Activated CD4-positive, alpha-beta T cell treated with anti-CD3 and anti-CD28 coated beads for 48 hours (primary cell): ENCODE measurements at regions not wholly inside any gene's neighbourhood (a gene's known extent, or its start where the extent isn't known, plus 50 kb on each side); places are given as distances from the start of the nearest gene placed in this dataset.
"Not testable (repeated sequence)": the region's sequence is repeated elsewhere in the genome, so short reads cannot be mapped to it uniquely, and the experiment has no call there.

ENCODE experiments used
- DNase-seq: peaks from one replicate; pipeline ENCODE4 v3.0.0-alpha.2; 2020

- not testable (repeated sequence) for DNase-seq
Measured at GRCh38 chr1:120277428-120278258, 101.3 kb upstream of the SEC22B start.

GRCh38 chr1:120276710-120277109, 100.4 kb upstream of the SEC22B start:
- DNase-seq: not testable (repeated sequence)

GRCh38 chr1:120274438-120274837, 98.1 kb upstream of the SEC22B start:
- DNase-seq: not testable (repeated sequence)

GRCh38 chr1:120273363-120273762, 97.0 kb upstream of the SEC22B start:
- DNase-seq: not testable (repeated sequence)

- not testable (repeated sequence) for DNase-seq
Measured at GRCh38 chr1:120272242-120272641, 95.9 kb upstream of the SEC22B start.

GRCh38 chr1:120271561-120272221, 95.4 kb upstream of the SEC22B start:
- DNase-seq: not testable (repeated sequence)

- not testable (repeated sequence) for DNase-seq
Measured at GRCh38 chr1:120267894-120268551, 91.7 kb upstream of the SEC22B start.

GRCh38 chr1:120264564-120264963, 88.2 kb upstream of the SEC22B start:
- not testable (repeated sequence) for DNase-seq

- DNase-seq: not testable (repeated sequence)
Measured at GRCh38 chr1:120262791-120263751, 86.8 kb upstream of the SEC22B start.

GRCh38 chr1:120257778-120258105, 81.4 kb upstream of the SEC22B start:
- not testable (repeated sequence) for DNase-seq

GRCh38 chr1:120257064-120257777, 80.9 kb upstream of the SEC22B start:
- not testable (repeated sequence) for DNase-seq

GRCh38 chr1:120250756-120251155, 74.4 kb upstream of the SEC22B start:
- DNase-seq: not testable (repeated sequence)

- DNase-seq: not testable (repeated sequence)
Measured at GRCh38 chr1:120248726-120249427, 72.6 kb upstream of the SEC22B start.

GRCh38 chr1:120248203-120248602, 71.9 kb upstream of the SEC22B start:
- not testable (repeated sequence) for DNase-seq

GRCh38 chr1:120243867-120244266, 67.5 kb upstream of the SEC22B start:
- DNase-seq: not testable (repeated sequence)

GRCh38 chr1:120242582-120242981, 66.3 kb upstream of the SEC22B start:
- DNase-seq: not testable (repeated sequence)

- DNase-seq: not testable (repeated sequence)
Measured at GRCh38 chr1:120241868-120242267, 65.5 kb upstream of the SEC22B start.

GRCh38 chr1:120240181-120240580, 63.9 kb upstream of the SEC22B start:
- not testable (repeated sequence) for DNase-seq

- not testable (repeated sequence) for DNase-seq
Measured at GRCh38 chr1:120239351-120239750, 63.0 kb upstream of the SEC22B start.

- not testable (repeated sequence) for DNase-seq
Measured at GRCh38 chr1:120238867-120239266, 62.5 kb upstream of the SEC22B start.

- not testable (repeated sequence) for DNase-seq
Measured at GRCh38 chr1:120233661-120234018, 57.3 kb upstream of the SEC22B start.
